Central memory CD8-positive, alpha-beta T cell (primary cell): ENCODE measurements at regions not wholly inside any gene's neighbourhood (a gene's known extent, or its start where the extent isn't known, plus 50 kb on each side); places are given as distances from the start of the nearest gene placed in this dataset.

ENCODE experiments used
- ATAC-seq: fragments of 150-1000 bp; cut with Tn5 transposase; replicated peaks from 2 replicates; pipeline ENCODE4 v1.10.0; 2022; ENCODE audit warnings: mild to moderate bottlenecking, moderate FRiP score, moderate number of reproducible peaks; ENCODE audit not compliant: poor library complexity, severe bottlenecking; ENCODE audit errors: extremely low read depth
- DNase-seq, 2 donors: peaks; one replicate each; pipeline ENCODE4 v3.0.0; 2021; ENCODE audit warnings: low spot score in 2 of 2
- H3K27ac Mint-ChIP-seq: one replicate; pipeline ENCODE4 v1.8.0; 2022; ENCODE audit warnings: low read depth, mild to moderate bottlenecking, moderate library complexity, mixed read lengths
- H3K27me3 Mint-ChIP-seq: one replicate; pipeline ENCODE4 v1.8.0; 2022; ENCODE audit warnings: mixed read lengths
- H3K36me3 Mint-ChIP-seq: one replicate; pipeline ENCODE4 v1.8.0; 2022; ENCODE audit warnings: mild to moderate bottlenecking, moderate library complexity, mixed read lengths; ENCODE audit not compliant: insufficient read depth
- H3K4me1 Mint-ChIP-seq: one replicate; pipeline ENCODE4 v1.8.0; 2022; ENCODE audit warnings: mixed read lengths
- H3K4me3 Mint-ChIP-seq: one replicate; pipeline ENCODE4 v1.8.0; 2022; ENCODE audit warnings: mild to moderate bottlenecking, moderate library complexity, mixed read lengths
- H3K9me3 Mint-ChIP-seq: one replicate; pipeline ENCODE4 v1.8.0; 2022; ENCODE audit warnings: mixed read lengths

DNA sequence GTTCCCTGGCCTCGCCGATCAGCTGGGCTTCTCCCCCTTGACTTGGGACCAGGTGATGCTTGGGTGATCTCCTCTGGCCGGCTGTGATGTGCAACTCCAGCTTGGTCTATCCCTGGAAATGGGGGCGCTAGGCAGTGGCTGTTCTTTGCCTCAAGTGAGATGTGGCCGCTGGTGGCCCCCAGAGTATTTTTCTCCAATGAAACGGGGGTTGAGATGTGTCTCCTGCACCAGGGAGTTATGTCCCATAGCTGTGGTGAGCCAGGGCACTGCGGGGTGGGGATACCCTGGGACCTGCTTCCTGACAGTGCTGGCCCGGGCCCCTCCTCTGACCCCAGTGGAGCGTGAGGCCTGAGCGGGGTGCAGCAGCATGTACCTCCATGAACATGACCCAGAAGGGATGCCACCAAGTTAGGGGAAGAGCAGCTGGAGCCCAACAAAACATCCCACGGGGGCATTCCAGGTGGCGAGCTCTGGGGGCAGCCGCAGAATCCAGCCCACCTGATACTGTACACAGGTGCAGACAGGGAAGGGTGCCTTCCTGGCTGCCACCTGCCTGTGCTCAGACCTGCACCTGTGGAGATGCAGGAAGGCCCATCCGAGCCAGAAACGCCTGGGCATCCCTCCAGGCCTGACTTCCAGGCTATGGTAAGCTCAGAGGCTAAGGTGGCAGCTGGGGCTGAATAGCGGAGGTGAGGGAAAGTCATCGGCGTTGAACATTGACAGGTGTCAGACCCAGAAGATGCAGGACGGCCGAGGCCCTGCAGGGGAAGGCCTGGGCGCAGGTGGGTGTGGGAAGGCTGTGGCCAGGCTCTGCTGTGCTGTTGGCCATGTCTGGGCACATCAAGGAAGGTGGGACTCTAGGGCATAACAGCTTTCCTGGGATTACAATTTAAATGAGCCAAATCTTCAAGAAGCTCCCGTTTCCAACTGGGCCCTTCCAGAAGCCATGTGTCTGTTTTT lies 97.3 kb downstream of the CTTN start:
- H3K9me3 Mint-ChIP-seq = no peaks in the 10 kb centered on the region
- H3K4me3 Mint-ChIP-seq = no peak overlapping the region
- no peak overlapping the region for H3K27ac Mint-ChIP-seq
- peaks cover 15% of the 10 kb centered on the region for H3K27me3 Mint-ChIP-seq
- no peaks in the 10 kb centered on the region for H3K36me3 Mint-ChIP-seq
- ATAC-seq = no peak
- H3K4me1 Mint-ChIP-seq = no peaks in the 10 kb centered on the region
- DNase-seq = no peak

DNA sequence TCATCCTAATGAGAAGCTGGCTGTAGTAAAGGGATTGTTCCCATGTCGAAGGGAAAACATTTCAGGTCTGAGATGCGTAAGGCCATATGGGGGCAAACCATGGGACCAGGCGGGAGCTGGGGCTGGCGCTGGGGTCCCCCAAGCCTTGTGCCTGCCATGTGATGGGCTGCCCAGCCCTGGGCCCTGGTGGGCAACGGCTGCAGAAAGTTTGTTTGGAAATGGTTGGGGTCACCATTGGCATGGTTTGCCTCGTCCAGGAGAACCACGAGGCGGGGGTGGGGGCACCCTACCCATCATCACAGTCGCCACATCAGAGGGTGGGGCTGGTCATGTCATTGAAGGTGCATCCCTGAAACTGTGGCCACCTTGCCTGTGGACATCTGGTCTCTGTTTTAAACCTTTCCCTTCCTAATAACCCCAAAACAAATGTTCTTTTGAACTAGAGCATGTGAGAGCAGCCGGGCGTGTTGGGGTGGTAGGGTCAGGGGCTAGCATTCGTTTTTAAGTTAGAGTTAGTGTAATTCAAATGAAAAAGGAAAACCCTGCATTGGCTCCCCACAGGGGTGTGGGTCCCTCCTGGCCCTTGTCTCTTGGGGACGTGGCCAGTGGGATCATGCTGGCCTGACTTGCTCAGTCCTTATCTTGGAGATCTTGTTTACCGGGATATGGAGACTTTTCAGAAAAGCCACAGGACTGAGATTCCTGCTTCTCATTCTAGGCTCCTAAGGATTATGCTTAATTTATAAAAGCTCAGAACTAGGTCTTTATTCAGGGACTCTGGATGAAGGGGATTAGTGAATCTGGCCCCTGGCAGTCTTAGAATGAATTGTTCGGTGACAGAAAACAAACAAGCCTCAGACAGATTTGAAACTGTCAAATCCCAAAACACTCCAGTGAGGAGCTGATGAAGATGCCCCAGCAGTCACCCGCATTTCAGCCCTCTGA lies 98.5 kb downstream of the CTTN start:
- no peak for DNase-seq
- Mint-ChIP-seq H3K27ac (no peak overlapping the region), H3K9me3 (no peaks in the 10 kb centered on the region), H3K27me3 (peaks cover 18% of the 10 kb centered on the region), H3K4me3 (no peak overlapping the region), H3K36me3 (no peaks in the 10 kb centered on the region), H3K4me1 (no peaks in the 10 kb centered on the region)
- ATAC-seq = no peak

GRCh38 chr11:70497536-70498075 lies 99.3 kb downstream of the CTTN start:
- no peaks in the 10 kb centered on the region for H3K9me3 Mint-ChIP-seq
- H3K4me1 Mint-ChIP-seq = no peaks in the 10 kb centered on the region
- no peaks in the 10 kb centered on the region for H3K36me3 Mint-ChIP-seq
- no peak for ATAC-seq
- H3K27me3 Mint-ChIP-seq = peaks cover 25% of the 10 kb centered on the region
- no peak overlapping the region for H3K27ac Mint-ChIP-seq
- H3K4me3 Mint-ChIP-seq = no peak overlapping the region
- no peak for DNase-seq

GRCh38 chr11:70498171-70498571 lies 99.8 kb downstream of the CTTN start:
- Mint-ChIP-seq H3K27me3 (peaks cover 25% of the 10 kb centered on the region), H3K4me1 (no peaks in the 10 kb centered on the region), H3K9me3 (no peaks in the 10 kb centered on the region), H3K36me3 (no peaks in the 10 kb centered on the region), H3K4me3 (no peak overlapping the region), H3K27ac (no peak overlapping the region)
- DNase-seq (no peak), ATAC-seq (no peak)

GRCh38 chr11:70498976-70499801 lies 100.9 kb downstream of the CTTN start:
- no peak for ATAC-seq
- Mint-ChIP-seq H3K9me3 (no peaks in the 10 kb centered on the region), H3K4me1 (no peaks in the 10 kb centered on the region), H3K27ac (no peak overlapping the region), H3K4me3 (no peak overlapping the region), H3K27me3 (peaks cover 31% of the 10 kb centered on the region), H3K36me3 (no peaks in the 10 kb centered on the region)
- DNase-seq = no peak

DNA sequence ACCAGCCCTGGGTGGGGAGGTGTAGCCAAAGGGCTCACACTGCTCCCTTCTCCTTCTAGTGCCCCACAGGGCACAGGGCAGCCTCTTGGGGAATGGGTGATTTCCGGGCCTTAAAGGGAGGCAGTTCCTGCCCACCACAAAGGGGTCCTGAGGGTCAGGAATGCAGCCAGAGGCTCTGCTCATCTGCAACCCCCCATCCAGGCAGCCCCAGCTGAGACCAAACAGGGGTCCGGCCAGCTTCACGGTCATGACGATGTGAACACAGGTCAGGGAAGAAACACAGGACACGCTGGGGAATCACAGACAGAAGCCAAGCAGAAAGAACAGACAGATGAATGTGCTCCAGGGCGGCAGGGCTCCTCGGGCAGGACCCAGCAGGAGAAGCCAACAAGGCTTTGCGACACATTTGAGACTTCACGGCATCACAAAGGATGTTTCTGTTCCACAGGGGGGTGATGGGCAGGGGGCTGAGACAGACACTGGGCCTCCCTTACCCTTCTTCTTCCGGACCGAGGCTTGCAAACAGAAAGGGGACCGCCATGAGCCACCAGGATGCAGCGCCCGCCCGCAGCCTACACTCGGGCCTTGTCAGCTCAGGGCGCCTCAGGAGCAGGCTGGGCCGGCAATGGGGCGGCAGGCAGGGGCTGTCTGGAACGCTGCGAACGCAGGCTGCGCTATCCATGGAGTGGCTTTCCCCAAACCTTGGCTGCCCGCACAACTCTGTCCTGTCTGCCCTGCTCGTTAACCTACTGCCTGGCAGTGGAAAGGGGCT lies 101.9 kb downstream of the CTTN start:
- no peaks in the 10 kb centered on the region for H3K4me1 Mint-ChIP-seq
- H3K27me3 Mint-ChIP-seq = peaks cover 34% of the 10 kb centered on the region
- no peaks in the 10 kb centered on the region for H3K9me3 Mint-ChIP-seq
- DNase-seq = no peak
- H3K27ac Mint-ChIP-seq = no peak overlapping the region
- no peaks in the 10 kb centered on the region for H3K36me3 Mint-ChIP-seq
- ATAC-seq = no peak
- no peak overlapping the region for H3K4me3 Mint-ChIP-seq

DNA sequence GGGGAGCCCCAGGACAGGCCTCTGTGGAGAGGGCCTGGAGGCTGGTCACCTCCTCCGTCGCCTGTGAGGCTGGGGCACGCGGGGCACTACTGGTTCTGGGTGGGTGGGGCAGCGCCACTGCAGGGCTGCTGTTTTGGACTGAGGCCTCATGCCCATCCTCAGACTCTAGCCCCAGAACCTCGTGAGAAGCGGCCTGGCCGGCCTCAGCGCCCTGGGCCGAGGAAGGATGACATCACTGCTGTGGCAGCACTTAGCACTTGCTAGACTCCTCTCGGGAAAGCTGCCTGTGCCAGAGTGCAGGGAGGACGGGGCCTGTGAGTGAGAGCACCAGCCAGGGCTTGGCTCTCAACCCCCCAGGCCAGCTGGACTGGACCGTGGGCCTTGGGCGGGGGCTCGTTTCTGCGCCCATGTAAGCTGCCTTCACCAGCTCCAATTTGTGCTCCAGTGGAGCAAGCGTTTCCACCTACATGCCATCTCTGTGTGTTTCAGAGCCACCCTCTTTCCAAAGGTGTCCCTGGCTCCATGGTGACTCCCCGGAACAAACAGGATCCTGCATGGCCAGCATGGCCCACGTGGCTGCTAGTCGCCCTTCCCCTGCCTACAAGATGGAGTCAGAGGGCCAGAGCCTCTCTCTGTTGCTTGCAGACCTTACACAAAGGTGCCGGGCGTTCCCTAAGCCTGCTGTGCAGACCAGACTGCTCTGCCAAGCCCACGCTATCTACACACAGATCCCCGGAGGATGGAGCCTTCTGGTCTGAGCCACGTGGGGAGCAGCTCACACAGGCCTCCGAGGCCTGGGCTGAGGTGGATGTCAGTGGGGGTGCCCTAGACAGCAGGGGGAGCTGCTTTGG lies 102.9 kb downstream of the CTTN start:
- no peaks in the 10 kb centered on the region for H3K9me3 Mint-ChIP-seq
- no peak for ATAC-seq
- DNase-seq = no peak
- H3K27me3 Mint-ChIP-seq = peaks cover 30% of the 10 kb centered on the region
- H3K4me1 Mint-ChIP-seq = no peaks in the 10 kb centered on the region
- H3K4me3 Mint-ChIP-seq = no peak overlapping the region
- no peaks in the 10 kb centered on the region for H3K36me3 Mint-ChIP-seq
- H3K27ac Mint-ChIP-seq = no peak overlapping the region

- DNase-seq = no peak
- ATAC-seq = no peak
- Mint-ChIP-seq H3K9me3 (no peaks in the 10 kb centered on the region), H3K27me3 (peaks cover 30% of the 10 kb centered on the region), H3K27ac (no peak overlapping the region), H3K4me1 (no peaks in the 10 kb centered on the region), H3K36me3 (no peaks in the 10 kb centered on the region), H3K4me3 (no peak overlapping the region)
Observed at GRCh38 chr11:70501933-70502540, 103.7 kb downstream of the CTTN start.

DNA sequence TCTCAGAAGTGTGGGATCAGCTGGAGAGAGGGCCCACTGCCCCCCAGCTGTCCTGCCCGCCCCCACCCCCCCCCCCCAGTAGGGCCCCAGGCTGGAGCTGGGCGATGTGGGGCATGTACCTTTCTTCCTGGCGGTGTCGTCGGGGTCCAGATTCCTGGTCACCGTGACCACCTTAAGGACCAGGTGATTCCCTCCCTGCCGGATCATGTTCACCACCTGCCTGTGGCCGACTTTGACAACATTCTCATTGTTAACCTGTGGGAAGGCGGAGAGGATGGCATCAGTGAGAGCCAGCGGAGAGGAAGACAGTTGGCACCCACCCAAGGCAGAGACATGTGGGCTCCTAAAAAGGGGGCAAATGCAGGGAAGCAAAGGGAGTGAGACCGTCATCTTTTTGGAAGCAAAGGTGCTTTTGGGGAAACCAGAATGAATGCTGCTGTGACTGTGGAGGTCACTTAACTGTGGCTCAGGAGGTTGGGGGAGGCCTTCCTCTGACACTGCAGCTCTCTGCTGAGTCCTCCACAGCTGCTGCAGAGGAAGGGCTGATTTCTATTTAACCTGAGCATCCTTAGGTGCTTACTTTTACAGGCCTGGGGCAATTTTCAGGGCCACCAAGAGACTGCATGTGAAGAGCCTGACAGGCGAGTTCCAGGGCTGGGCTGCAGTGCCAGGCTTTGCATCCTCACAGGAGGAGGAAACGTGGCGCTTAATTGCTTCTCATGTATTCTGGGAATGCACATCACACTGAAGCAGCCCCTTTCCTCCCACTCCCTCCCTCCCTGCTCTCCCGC lies 104.5 kb downstream of the CTTN start:
- Mint-ChIP-seq H3K27me3 (peaks cover 30% of the 10 kb centered on the region), H3K9me3 (no peaks in the 10 kb centered on the region), H3K4me1 (no peaks in the 10 kb centered on the region), H3K36me3 (no peaks in the 10 kb centered on the region), H3K4me3 (no peak overlapping the region), H3K27ac (no peak overlapping the region)
- ATAC-seq (no peak), DNase-seq (no peak)
